GM23338 (cell line): ENCODE measurements at regions not wholly inside any gene's neighbourhood (a gene's known extent, or its start where the extent isn't known, plus 50 kb on each side); places are given as distances from the start of the nearest gene placed in this dataset.

ENCODE experiments used
- ATAC-seq: fragments of 200-7000 bp; cut with Tn5 transposase; 3 replicates; pipeline ENCODE4 v1.9.1; 2020
- DNase-seq: peaks from one replicate; pipeline ENCODE4 v3.0.0-alpha.2; 2015; ENCODE audit warnings: low spot score
- H2AFZ ChIP-seq: fragments of 200-600 bp; sonication (generic); 2 replicates; pipeline ENCODE4 v1.8.0; 2016; ENCODE audit warnings: antibody characterized with exemption, mild to moderate bottlenecking, moderate library complexity
- H3F3A ChIP-seq: fragments of 200-600 bp; sonication (generic); replicated peaks from 2 replicates; pipeline ENCODE4 v1.8.0; 2017; ENCODE audit warnings: antibody characterized with exemption, mixed run types, low read depth
- H3K27ac ChIP-seq: fragments of 200-600 bp; sonication (generic); 2 replicates; pipeline ENCODE4 v1.6.1; 2016; ENCODE audit warnings: low read depth
- H3K27me3 ChIP-seq: fragments of 200-600 bp; sonication (generic); 2 replicates; pipeline ENCODE4 v1.8.0; 2016; ENCODE audit warnings: mild to moderate bottlenecking, mixed run types, moderate library complexity; ENCODE audit not compliant: insufficient read depth
- H3K36me3 ChIP-seq: fragments of 200-600 bp; sonication (generic); 2 replicates; pipeline ENCODE4 v1.8.0; 2016; ENCODE audit warnings: mild to moderate bottlenecking; ENCODE audit not compliant: insufficient read depth
- H3K4me1 ChIP-seq: fragments of 200-600 bp; sonication (generic); 2 replicates; pipeline ENCODE4 v1.8.0; 2016; ENCODE audit warnings: mild to moderate bottlenecking, moderate library complexity; ENCODE audit not compliant: insufficient read depth
- H3K4me2 ChIP-seq: fragments of 200-600 bp; sonication (generic); 2 replicates; pipeline ENCODE4 v1.7.1; 2017; ENCODE audit warnings: mixed run types
- H3K4me3 ChIP-seq: fragments of 200-600 bp; sonication (generic); 2 replicates; pipeline ENCODE4 v1.6.1; 2016; ENCODE audit warnings: mixed run types
- H3K79me2 ChIP-seq: fragments of 200-600 bp; sonication (generic); replicated peaks from 2 replicates; pipeline ENCODE4 v1.8.0; 2017; ENCODE audit warnings: mild to moderate bottlenecking; ENCODE audit not compliant: insufficient read depth
- H3K9me2 ChIP-seq: fragments of 200-600 bp; sonication (generic); 2 replicates; pipeline ENCODE4 v1.8.0; 2017; ENCODE audit not compliant: insufficient read depth
- H4K20me1 ChIP-seq: fragments of 200-600 bp; sonication (generic); replicated peaks from 2 replicates; pipeline ENCODE4 v1.8.0; 2017; ENCODE audit warnings: mild to moderate bottlenecking; ENCODE audit not compliant: insufficient read depth
- H3K27ac Mint-ChIP-seq: 2 replicates; pipeline ENCODE4 v1.8.0; 2020; ENCODE audit warnings: inconsistent platforms, mild to moderate bottlenecking, moderate library complexity, mixed read lengths
- H3K27me3 Mint-ChIP-seq: 3 replicates; pipeline ENCODE4 v1.8.0; 2022; ENCODE audit warnings: low read depth, mild to moderate bottlenecking, moderate library complexity, mixed read lengths, inconsistent platforms; ENCODE audit not compliant: insufficient read depth, poor library complexity
- H3K36me3 Mint-ChIP-seq: 3 replicates; pipeline ENCODE4 v1.8.0; 2021; ENCODE audit warnings: low read depth, mild to moderate bottlenecking, inconsistent platforms, moderate library complexity, mixed read lengths
- H3K4me1 Mint-ChIP-seq: 3 replicates; pipeline ENCODE4 v1.8.0; 2020; ENCODE audit warnings: mild to moderate bottlenecking, inconsistent platforms, mixed read lengths
- H3K4me3 Mint-ChIP-seq: 3 replicates; pipeline ENCODE4 v1.8.0; 2021; ENCODE audit warnings: moderate library complexity, mild to moderate bottlenecking, inconsistent platforms, mixed read lengths
- H3K9me3 Mint-ChIP-seq: 3 replicates; pipeline ENCODE4 v1.8.0; 2020; ENCODE audit warnings: moderate library complexity, mild to moderate bottlenecking, inconsistent platforms, mixed read lengths
- CREB1 ChIP-seq: fragments of 250-450 bp; sonication (Bioruptor Pico); IDR thresholded peaks from 2 replicates; pipeline ENCODE4 v1.5.0; 2020; ENCODE audit warnings: low read depth, mild to moderate bottlenecking, moderate library complexity
- ETS1 ChIP-seq: IDR thresholded peaks from 2 replicates; pipeline ENCODE4 v1.6.1; 2016; ENCODE audit warnings: antibody characterized with exemption
- EZH2 ChIP-seq: fragments of 200-600 bp; sonication (generic); IDR thresholded peaks from one replicate; pipeline ENCODE4 v1.8.0; 2017; ENCODE audit warnings: antibody characterized with exemption, mild to moderate bottlenecking, low read depth; ENCODE audit not compliant: unreplicated experiment
- EZH2phosphoT487 ChIP-seq: fragments of 200-600 bp; sonication (generic); IDR thresholded peaks from one replicate; pipeline ENCODE4 v1.8.1; 2018; ENCODE audit warnings: antibody characterized with exemption; ENCODE audit not compliant: unreplicated experiment
- JUNB ChIP-seq: IDR thresholded peaks from one replicate; pipeline ENCODE4 v1.6.1; 2016; ENCODE audit warnings: antibody characterized with exemption; ENCODE audit not compliant: unreplicated experiment
- NANOG ChIP-seq: IDR thresholded peaks from 2 replicates; pipeline ENCODE4 v1.6.1; 2016; ENCODE audit warnings: antibody characterized with exemption, borderline replicate concordance
- POLR2AphosphoS5 ChIP-seq: IDR thresholded peaks from 2 replicates; pipeline ENCODE4 v1.6.1; 2016; ENCODE audit warnings: antibody characterized with exemption, low read depth
- REST ChIP-seq: IDR thresholded peaks from one replicate; pipeline ENCODE4 v1.6.1; 2018; ENCODE audit warnings: antibody characterized with exemption; ENCODE audit not compliant: unreplicated experiment
- ZNF114 ChIP-seq: fragments of 250-450 bp; sonication (Bioruptor Pico); IDR thresholded peaks from 2 replicates; pipeline ENCODE4 v1.5.0; 2020; ENCODE audit warnings: mild to moderate bottlenecking, moderate library complexity
- ZNF331 ChIP-seq: fragments of 250-450 bp; sonication (Bioruptor Pico); IDR thresholded peaks from 2 replicates; pipeline ENCODE4 v1.5.0; 2020; ENCODE audit warnings: low read depth, mild to moderate bottlenecking, moderate library complexity
- TF ChIP-seq, protein P1 (sequence below): fragments of 250-450 bp; sonication (Bioruptor Pico); IDR thresholded peaks from 2 replicates; pipeline ENCODE4 v1.5.0; 2020; ENCODE audit warnings: mild to moderate bottlenecking, moderate library complexity

DNA sequence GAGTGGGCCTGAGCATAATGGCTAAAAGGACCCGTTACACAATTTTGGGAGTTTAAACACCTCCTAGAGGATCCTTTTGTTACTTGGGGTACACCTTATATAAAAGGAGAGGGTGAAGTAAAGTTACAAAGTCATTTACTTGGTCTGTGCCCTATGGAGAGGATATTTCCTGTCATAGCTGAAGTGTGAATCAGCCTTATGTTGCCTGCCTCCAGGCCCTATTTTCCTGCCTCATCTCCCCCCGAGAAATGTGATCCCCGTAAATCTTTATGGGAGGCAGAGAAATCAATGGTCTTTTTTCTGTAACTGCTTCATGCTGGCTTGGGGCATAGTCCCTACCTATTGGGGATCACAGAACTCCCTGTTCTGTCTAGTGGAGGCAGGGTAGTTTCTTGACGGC is 906.6 kb downstream of the DSC3 start:
- Histone ChIP-seq H3K4me3 (no peak overlapping the region), H3K9me2 (peaks cover 4% of the 10 kb centered on the region; the same call in 1 of the 2 replicates), H3K79me2 (no peaks in the 10 kb centered on the region), H3K4me1 (no peaks in the 10 kb centered on the region), H2AFZ (0 out of 2 replicates have a peak overlapping the region, but pooled peaks have one; percentile 56), H3K36me3 (no peaks in the 10 kb centered on the region), H3F3A (no peaks in the 10 kb centered on the region), H4K20me1 (no peaks in the 10 kb centered on the region), H3K4me2 (no peak overlapping the region), H3K27me3 (no peaks in the 10 kb centered on the region), H3K27ac (no peak overlapping the region)
- TF ChIP-seq JUNB (no peak), EZH2phosphoT487 (no peak), CREB1 (CRISPR knock-in tag) (no peak), NANOG (no peak), EZH2 (no peak), ETS1 (no peak), ZNF114 (CRISPR knock-in tag) (no peak), ZNF331 (CRISPR knock-in tag) (no peak), POLR2AphosphoS5 (no peak), REST (no peak)
- TF ChIP-seq, protein P1, sequence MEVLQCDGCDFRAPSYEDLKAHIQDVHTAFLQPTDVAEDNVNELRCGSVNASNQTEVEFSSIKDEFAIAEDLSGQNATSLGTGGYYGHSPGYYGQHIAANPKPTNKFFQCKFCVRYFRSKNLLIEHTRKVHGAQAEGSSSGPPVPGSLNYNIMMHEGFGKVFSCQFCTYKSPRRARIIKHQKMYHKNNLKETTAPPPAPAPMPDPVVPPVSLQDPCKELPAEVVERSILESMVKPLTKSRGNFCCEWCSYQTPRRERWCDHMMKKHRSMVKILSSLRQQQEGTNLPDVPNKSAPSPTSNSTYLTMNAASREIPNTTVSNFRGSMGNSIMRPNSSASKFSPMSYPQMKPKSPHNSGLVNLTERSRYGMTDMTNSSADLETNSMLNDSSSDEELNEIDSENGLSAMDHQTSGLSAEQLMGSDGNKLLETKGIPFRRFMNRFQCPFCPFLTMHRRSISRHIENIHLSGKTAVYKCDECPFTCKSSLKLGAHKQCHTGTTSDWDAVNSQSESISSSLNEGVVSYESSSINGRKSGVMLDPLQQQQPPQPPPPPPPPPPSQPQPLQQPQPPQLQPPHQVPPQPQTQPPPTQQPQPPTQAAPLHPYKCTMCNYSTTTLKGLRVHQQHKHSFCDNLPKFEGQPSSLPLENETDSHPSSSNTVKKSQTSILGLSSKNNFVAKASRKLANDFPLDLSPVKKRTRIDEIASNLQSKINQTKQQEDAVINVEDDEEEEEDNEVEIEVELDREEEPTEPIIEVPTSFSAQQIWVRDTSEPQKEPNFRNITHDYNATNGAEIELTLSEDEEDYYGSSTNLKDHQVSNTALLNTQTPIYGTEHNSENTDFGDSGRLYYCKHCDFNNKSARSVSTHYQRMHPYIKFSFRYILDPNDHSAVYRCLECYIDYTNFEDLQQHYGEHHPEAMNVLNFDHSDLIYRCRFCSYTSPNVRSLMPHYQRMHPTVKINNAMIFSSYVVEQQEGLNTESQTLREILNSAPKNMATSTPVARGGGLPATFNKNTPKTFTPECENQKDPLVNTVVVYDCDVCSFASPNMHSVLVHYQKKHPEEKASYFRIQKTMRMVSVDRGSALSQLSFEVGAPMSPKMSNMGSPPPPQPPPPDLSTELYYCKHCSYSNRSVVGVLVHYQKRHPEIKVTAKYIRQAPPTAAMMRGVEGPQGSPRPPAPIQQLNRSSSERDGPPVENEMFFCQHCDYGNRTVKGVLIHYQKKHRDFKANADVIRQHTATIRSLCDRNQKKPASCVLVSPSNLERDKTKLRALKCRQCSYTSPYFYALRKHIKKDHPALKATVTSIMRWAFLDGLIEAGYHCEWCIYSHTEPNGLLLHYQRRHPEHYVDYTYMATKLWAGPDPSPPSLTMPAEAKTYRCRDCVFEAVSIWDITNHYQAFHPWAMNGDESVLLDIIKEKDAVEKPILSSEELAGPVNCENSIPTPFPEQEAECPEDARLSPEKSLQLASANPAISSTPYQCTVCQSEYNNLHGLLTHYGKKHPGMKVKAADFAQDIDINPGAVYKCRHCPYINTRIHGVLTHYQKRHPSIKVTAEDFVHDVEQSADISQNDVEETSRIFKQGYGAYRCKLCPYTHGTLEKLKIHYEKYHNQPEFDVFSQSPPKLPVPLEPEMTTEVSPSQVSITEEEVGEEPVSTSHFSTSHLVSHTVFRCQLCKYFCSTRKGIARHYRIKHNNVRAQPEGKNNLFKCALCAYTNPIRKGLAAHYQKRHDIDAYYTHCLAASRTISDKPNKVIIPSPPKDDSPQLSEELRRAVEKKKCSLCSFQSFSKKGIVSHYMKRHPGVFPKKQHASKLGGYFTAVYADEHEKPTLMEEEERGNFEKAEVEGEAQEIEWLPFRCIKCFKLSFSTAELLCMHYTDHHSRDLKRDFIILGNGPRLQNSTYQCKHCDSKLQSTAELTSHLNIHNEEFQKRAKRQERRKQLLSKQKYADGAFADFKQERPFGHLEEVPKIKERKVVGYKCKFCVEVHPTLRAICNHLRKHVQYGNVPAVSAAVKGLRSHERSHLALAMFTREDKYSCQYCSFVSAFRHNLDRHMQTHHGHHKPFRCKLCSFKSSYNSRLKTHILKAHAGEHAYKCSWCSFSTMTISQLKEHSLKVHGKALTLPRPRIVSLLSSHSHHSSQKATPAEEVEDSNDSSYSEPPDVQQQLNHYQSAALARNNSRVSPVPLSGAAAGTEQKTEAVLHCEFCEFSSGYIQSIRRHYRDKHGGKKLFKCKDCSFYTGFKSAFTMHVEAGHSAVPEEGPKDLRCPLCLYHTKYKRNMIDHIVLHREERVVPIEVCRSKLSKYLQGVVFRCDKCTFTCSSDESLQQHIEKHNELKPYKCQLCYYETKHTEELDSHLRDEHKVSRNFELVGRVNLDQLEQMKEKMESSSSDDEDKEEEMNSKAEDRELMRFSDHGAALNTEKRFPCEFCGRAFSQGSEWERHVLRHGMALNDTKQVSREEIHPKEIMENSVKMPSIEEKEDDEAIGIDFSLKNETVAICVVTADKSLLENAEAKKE (CRISPR knock-in tag), result no peak
- no peak for DNase-seq
- Mint-ChIP-seq H3K27ac (no peak overlapping the region), H3K4me3 (no peak overlapping the region), H3K4me1 (no peaks in the 10 kb centered on the region), H3K27me3 (peaks cover 2% of the 10 kb centered on the region), H3K9me3 (peaks cover 30% of the 10 kb centered on the region), H3K36me3 (peaks cover 15% of the 10 kb centered on the region)
- no peak for ATAC-seq
